OCI-LY1 (cell line): ENCODE measurements at regions not wholly inside any gene's neighbourhood (a gene's known extent, or its start where the extent isn't known, plus 50 kb on each side); places are given as distances from the start of the nearest gene placed in this dataset.

Experiments
- EZH2 ChIP-seq: fragments of 200-600 bp; sonication (generic), shearing (Covaris generic); IDR thresholded peaks from 2 replicates; pipeline ENCODE4 v1.8.0; 2017; ENCODE audit warnings: borderline replicate concordance, mixed run types, mild to moderate bottlenecking, antibody characterized with exemption, low read length, moderate library complexity, mixed read lengths
- TF ChIP-seq, protein P1 (sequence below): fragments of 200-600 bp; sonication (generic), shearing (Covaris generic); IDR thresholded peaks from 2 replicates; pipeline ENCODE4 v1.5.1; 2017; ENCODE audit warnings: mild to moderate bottlenecking, antibody characterized with exemption, low read length, moderate library complexity, mixed read lengths

- TF ChIP-seq, protein P1, sequence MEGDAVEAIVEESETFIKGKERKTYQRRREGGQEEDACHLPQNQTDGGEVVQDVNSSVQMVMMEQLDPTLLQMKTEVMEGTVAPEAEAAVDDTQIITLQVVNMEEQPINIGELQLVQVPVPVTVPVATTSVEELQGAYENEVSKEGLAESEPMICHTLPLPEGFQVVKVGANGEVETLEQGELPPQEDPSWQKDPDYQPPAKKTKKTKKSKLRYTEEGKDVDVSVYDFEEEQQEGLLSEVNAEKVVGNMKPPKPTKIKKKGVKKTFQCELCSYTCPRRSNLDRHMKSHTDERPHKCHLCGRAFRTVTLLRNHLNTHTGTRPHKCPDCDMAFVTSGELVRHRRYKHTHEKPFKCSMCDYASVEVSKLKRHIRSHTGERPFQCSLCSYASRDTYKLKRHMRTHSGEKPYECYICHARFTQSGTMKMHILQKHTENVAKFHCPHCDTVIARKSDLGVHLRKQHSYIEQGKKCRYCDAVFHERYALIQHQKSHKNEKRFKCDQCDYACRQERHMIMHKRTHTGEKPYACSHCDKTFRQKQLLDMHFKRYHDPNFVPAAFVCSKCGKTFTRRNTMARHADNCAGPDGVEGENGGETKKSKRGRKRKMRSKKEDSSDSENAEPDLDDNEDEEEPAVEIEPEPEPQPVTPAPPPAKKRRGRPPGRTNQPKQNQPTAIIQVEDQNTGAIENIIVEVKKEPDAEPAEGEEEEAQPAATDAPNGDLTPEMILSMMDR: no peak
- no peak for TF ChIP-seq EZH2
Observed at GRCh38 chr1:106555571-106555970, 500.9 kb upstream of the PRMT6 start.
